ENCODE measurements at regions not wholly inside any gene's neighbourhood (a gene's known extent, or its start where the extent isn't known, plus 50 kb on each side); places are given as distances from the start of the nearest gene placed in this dataset.

GRCh38 chr2:215879977-215880940 is 133.1 kb downstream of the MREG start:
- in situ Hi-C loops (cut with HindIII; ENCODE audit: low pct_unique_long_range_greater_than_20kb, low sequenced_read_pairs), result no loop called here
- no peak for TF ChIP-seq CTCF (IDR thresholded peaks at IDR 0.05)
- no peak for TF ChIP-seq POLR2AphosphoS5 (IDR thresholded peaks at IDR 0.05; ENCODE audit: low read depth, low read length)
- no peak for TF ChIP-seq TCF7L2 (IDR thresholded peaks at IDR 0.05; ENCODE audit: low read depth, low read length)
- no peak for TF ChIP-seq SIN3A (IDR thresholded peaks at IDR 0.05; ENCODE audit: borderline replicate concordance, insufficient read depth, low read depth, low read length)
- TF ChIP-seq REST (IDR thresholded peaks at IDR 0.05; ENCODE audit: insufficient read depth in 1 of 2, low read depth in 2 of 2, low read length in 1 of 2), result no peak
- Histone ChIP-seq H3K9me3 (ENCODE audit: control insufficient read depth, insufficient read depth, low read depth, low read length) (no peaks in the 10 kb centered on the region), H3K4me1 (ENCODE audit: control insufficient read depth, insufficient read depth, low read length) (no peaks in the 10 kb centered on the region), H3K36me3 (ENCODE audit: control insufficient read depth, insufficient read depth, low read length) (no peaks in the 10 kb centered on the region), H3K27me3 (ENCODE audit: control insufficient read depth, insufficient read depth, low read length) (no peaks in the 10 kb centered on the region; the same call in 1 of the 2 replicates), H3K4me3 (ENCODE audit: low read depth in 2 of 2, low read length in 2 of 2) (no peak overlapping the region), H3K27ac (ENCODE audit: low read length) (no peak overlapping the region)
- BruUV-seq (replicated peaks), result no TSS peak
- ATAC-seq (no peak), DNase-seq (ENCODE audit: low read depth, low spot score) (no peak)
- CTCF ChIA-PET, result no interaction called here
- POLR2A ChIA-PET, result no interaction called here
- intact Hi-C loops (cut with micrococcal nuclease; ENCODE audit: unreplicated experiment), result no loop called here

DNA sequence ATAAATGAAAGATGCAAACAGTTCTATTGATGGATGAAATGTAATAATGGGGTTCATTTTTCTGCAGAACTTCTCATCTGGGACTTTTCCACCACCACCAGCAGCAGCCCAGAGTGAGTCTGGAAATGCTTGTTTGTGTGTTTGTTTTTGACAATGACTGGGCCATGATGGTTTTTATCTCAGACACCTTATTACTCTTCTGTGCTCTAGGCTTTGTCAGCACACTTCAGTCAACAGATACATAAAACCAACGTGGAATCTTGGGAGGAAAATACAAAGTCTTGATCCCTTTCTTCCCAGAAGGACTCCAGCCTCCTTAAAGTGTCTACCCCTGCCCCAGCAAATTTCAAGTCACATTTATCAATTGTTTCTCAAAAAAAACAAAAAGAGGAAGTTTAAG is 134.0 kb downstream of the MREG start:
- ATAC-seq (no peak), DNase-seq (ENCODE audit: low read depth, low spot score) (no peak)
- Histone ChIP-seq H3K4me1 (ENCODE audit: control insufficient read depth, insufficient read depth, low read length) (no peaks in the 10 kb centered on the region), H3K9me3 (ENCODE audit: control insufficient read depth, insufficient read depth, low read depth, low read length) (no peaks in the 10 kb centered on the region), H3K4me3 (ENCODE audit: low read depth in 2 of 2, low read length in 2 of 2) (no peak overlapping the region), H3K27ac (ENCODE audit: low read length) (no peak overlapping the region), H3K36me3 (ENCODE audit: control insufficient read depth, insufficient read depth, low read length) (no peaks in the 10 kb centered on the region), H3K27me3 (ENCODE audit: control insufficient read depth, insufficient read depth, low read length) (no peaks in the 10 kb centered on the region)
- in situ Hi-C loops (cut with HindIII; ENCODE audit: low pct_unique_long_range_greater_than_20kb, low sequenced_read_pairs), result no loop called here
- ChIA-PET POLR2A (interaction anchor here (0.6 kb wide), 1 partner anchor 17 kb away, joined by 3 read pairs; no protein-coding TSS in a partner anchor), CTCF (no interaction called here)
- intact Hi-C loops (cut with micrococcal nuclease; ENCODE audit: unreplicated experiment), result no loop called here
- TF ChIP-seq POLR2AphosphoS5 (IDR thresholded peaks at IDR 0.05; ENCODE audit: low read depth, low read length) (no peak), CTCF (IDR thresholded peaks at IDR 0.05) (no peak), TCF7L2 (IDR thresholded peaks at IDR 0.05; ENCODE audit: low read depth, low read length) (no peak), SIN3A (IDR thresholded peaks at IDR 0.05; ENCODE audit: borderline replicate concordance, insufficient read depth, low read depth, low read length) (no peak), REST (IDR thresholded peaks at IDR 0.05; ENCODE audit: insufficient read depth in 1 of 2, low read depth in 2 of 2, low read length in 1 of 2) (no peak)
- no TSS peak for BruUV-seq (replicated peaks)
